Smooth muscle cell (in vitro differentiated cells): ENCODE measurements at regions not wholly inside any gene's neighbourhood (a gene's known extent, or its start where the extent isn't known, plus 50 kb on each side); places are given as distances from the start of the nearest gene placed in this dataset.

ENCODE experiments used
- DNase-seq: peaks from one replicate; lab custom pipeline; 2025; ENCODE audit not compliant: unreplicated experiment; lab: John Stamatoyannopoulos, UW
- H2AFZ ChIP-seq: fragments of 200-600 bp; sonication (generic); 2 replicates; pipeline ENCODE4 v1.6.0; 2016; ENCODE audit warnings: antibody characterized with exemption, low read depth, mild to moderate bottlenecking
- H3F3A ChIP-seq: fragments of 200-600 bp; sonication (generic); 2 replicates; pipeline ENCODE4 v1.6.0; 2017; ENCODE audit warnings: antibody characterized with exemption, low read depth
- H3K27ac ChIP-seq: fragments of 200-600 bp; sonication (generic); 2 replicates; pipeline ENCODE4 v1.5.1; 2016; ENCODE audit warnings: low read depth, mild to moderate bottlenecking
- H3K27me3 ChIP-seq: fragments of 200-600 bp; sonication (generic); 2 replicates; pipeline ENCODE4 v1.6.1; 2016; ENCODE audit warnings: low read depth, mild to moderate bottlenecking
- H3K36me3 ChIP-seq: fragments of 200-600 bp; sonication (generic); 2 replicates; pipeline ENCODE4 v1.5.1; 2016; ENCODE audit warnings: low read depth
- H3K4me1 ChIP-seq: fragments of 200-600 bp; sonication (generic); 2 replicates; pipeline ENCODE4 v1.5.1; 2016; ENCODE audit warnings: low read depth
- H3K4me2 ChIP-seq: fragments of 200-600 bp; sonication (generic); 2 replicates; pipeline ENCODE4 v1.6.0; 2016; ENCODE audit warnings: mild to moderate bottlenecking
- H3K4me3 ChIP-seq: fragments of 200-600 bp; sonication (generic); 2 replicates; pipeline ENCODE4 v1.5.1; 2016; ENCODE audit warnings: mild to moderate bottlenecking
- H3K79me2 ChIP-seq: fragments of 200-600 bp; sonication (generic); 2 replicates; pipeline ENCODE4 v1.6.0; 2016; ENCODE audit warnings: low read depth, mild to moderate bottlenecking
- H3K9ac ChIP-seq: fragments of 200-600 bp; sonication (generic); 2 replicates; pipeline ENCODE4 v1.6.0; 2016; ENCODE audit warnings: low read depth
- H3K9me3 ChIP-seq: fragments of 200-600 bp; sonication (generic); replicated peaks from 2 replicates; pipeline ENCODE4 v1.5.1; 2016; ENCODE audit warnings: low read depth
- H4K20me1 ChIP-seq: fragments of 200-600 bp; sonication (generic); 2 replicates; pipeline ENCODE4 v1.6.0; 2016; ENCODE audit warnings: low read depth
- CTCF ChIP-seq: fragments of 200-600 bp; sonication (generic); IDR thresholded peaks from 2 replicates; pipeline ENCODE4 v1.5.1; 2017; ENCODE audit warnings: borderline replicate concordance, mild to moderate bottlenecking, antibody characterized with exemption; ENCODE audit not compliant: insufficient read depth, poor library complexity, severe bottlenecking
- WGBS: methylation state at CpG from one replicate; pipeline ENCODE4 v1.1.7; 2016; ENCODE audit warnings: low lambda C conversion rate; 5-methylcytosine and 5-hydroxymethylcytosine counted together

GRCh38 chr13:106153876-106154275 is 381.6 kb downstream of the EFNB2 start:
- H3K79me2 ChIP-seq: no peaks in the 10 kb centered on the region
- H3K27me3 ChIP-seq: no peaks in the 10 kb centered on the region
- DNase-seq: no peak
- no peak overlapping the region for H3K4me2 ChIP-seq
- H2AFZ ChIP-seq: no peak overlapping the region
- no peak overlapping the region for H3K4me3 ChIP-seq
- no peaks in the 10 kb centered on the region for H4K20me1 ChIP-seq
- H3K9ac ChIP-seq: no peak overlapping the region
- peaks cover 14% of the 10 kb centered on the region for H3K4me1 ChIP-seq
- H3K27ac ChIP-seq: peak overlapping the region; percentile 98
- H3K9me3 ChIP-seq: no peaks in the 10 kb centered on the region
- peaks cover 10% of the 10 kb centered on the region for H3F3A ChIP-seq
- 86% methylated on average over 1 of the region's 1 CpG for WGBS
- H3K36me3 ChIP-seq: no peaks in the 10 kb centered on the region
- no peak for TF ChIP-seq CTCF

GRCh38 chr13:106153041-106153440 is 382.4 kb downstream of the EFNB2 start:
- Histone ChIP-seq H4K20me1 (no peaks in the 10 kb centered on the region), H3K9ac (no peak overlapping the region), H2AFZ (no peak overlapping the region), H3K36me3 (no peaks in the 10 kb centered on the region), H3K27ac (no peak overlapping the region), H3K4me2 (no peak overlapping the region), H3K27me3 (no peaks in the 10 kb centered on the region), H3K9me3 (no peaks in the 10 kb centered on the region), H3F3A (peaks cover 10% of the 10 kb centered on the region), H3K79me2 (no peaks in the 10 kb centered on the region), H3K4me1 (peaks cover 14% of the 10 kb centered on the region), H3K4me3 (no peak overlapping the region)
- no peak for TF ChIP-seq CTCF
- no peak for DNase-seq
- WGBS: 96% methylated on average over 9 of the region's 9 CpGs

GRCh38 chr13:106152047-106152446 is 383.4 kb downstream of the EFNB2 start:
- Histone ChIP-seq H4K20me1 (no peaks in the 10 kb centered on the region), H3K79me2 (no peaks in the 10 kb centered on the region), H3K9ac (no peak overlapping the region), H3K4me3 (no peak overlapping the region), H3K9me3 (no peaks in the 10 kb centered on the region), H3K4me1 (peaks cover 14% of the 10 kb centered on the region), H3K27me3 (no peaks in the 10 kb centered on the region), H2AFZ (no peak overlapping the region), H3K36me3 (no peaks in the 10 kb centered on the region), H3K4me2 (peak overlapping the region; percentile 54), H3F3A (peaks cover 10% of the 10 kb centered on the region), H3K27ac (peak overlapping the region; percentile 83)
- no peak for TF ChIP-seq CTCF
- DNase-seq: no peak
- 89% methylated on average over 3 of the region's 3 CpGs for WGBS

GRCh38 chr13:106151056-106151699 is 384.3 kb downstream of the EFNB2 start:
- H4K20me1 ChIP-seq: no peaks in the 10 kb centered on the region
- WGBS: 6% methylated on average over 3 of the region's 3 CpGs
- H3K4me3 ChIP-seq: no peak overlapping the region
- peak overlapping the region; percentile 54 for H3K4me2 ChIP-seq
- no peaks in the 10 kb centered on the region for H3K27me3 ChIP-seq
- TF ChIP-seq CTCF: no peak
- peak overlapping the region; percentile 8 for H3K9ac ChIP-seq
- DNase-seq: no peak
- peak overlapping the region; percentile 83 for H3K27ac ChIP-seq
- H3F3A ChIP-seq: peaks cover 10% of the 10 kb centered on the region
- no peak overlapping the region for H2AFZ ChIP-seq
- H3K4me1 ChIP-seq: peaks cover 14% of the 10 kb centered on the region
- no peaks in the 10 kb centered on the region for H3K36me3 ChIP-seq
- no peaks in the 10 kb centered on the region for H3K79me2 ChIP-seq
- no peaks in the 10 kb centered on the region for H3K9me3 ChIP-seq
